BE2C (cell line): ENCODE measurements at regions not wholly inside any gene's neighbourhood (a gene's known extent, or its start where the extent isn't known, plus 50 kb on each side); places are given as distances from the start of the nearest gene placed in this dataset.
"Not testable (repeated sequence)": the region's sequence is repeated elsewhere in the genome, so short reads cannot be mapped to it uniquely, and the experiment has no call there.

Experiments
- DNase-seq: peaks from one replicate; pipeline ENCODE4 v3.0.0-alpha.2; 2020
- H3K27me3 ChIP-seq: fragments of 250-450 bp; sonication (Bioruptor Pico); 2 replicates; pipeline ENCODE4 v1.5.1; 2020; ENCODE audit warnings: mild to moderate bottlenecking
- H3K36me3 ChIP-seq: fragments of 250-450 bp; sonication (Bioruptor Pico); 2 replicates; pipeline ENCODE4 v1.5.1; 2020; ENCODE audit warnings: mild to moderate bottlenecking
- H3K4me1 ChIP-seq: fragments of 250-450 bp; sonication (Bioruptor Pico); 2 replicates; pipeline ENCODE4 v1.5.1; 2020
- H3K4me3 ChIP-seq: 2 replicates; pipeline ENCODE4 v1.5.1; 2011; ENCODE audit warnings: low read depth, low read length
- H3K9me3 ChIP-seq: fragments of 250-450 bp; sonication (Bioruptor Pico); 2 replicates; pipeline ENCODE4 v1.5.1; 2020
- TF ChIP-seq, protein P1 (sequence below): IDR thresholded peaks from 2 replicates; pipeline ENCODE4 v1.5.1; 2012; ENCODE audit warnings: mild to moderate bottlenecking, low read depth, low read length

DNA sequence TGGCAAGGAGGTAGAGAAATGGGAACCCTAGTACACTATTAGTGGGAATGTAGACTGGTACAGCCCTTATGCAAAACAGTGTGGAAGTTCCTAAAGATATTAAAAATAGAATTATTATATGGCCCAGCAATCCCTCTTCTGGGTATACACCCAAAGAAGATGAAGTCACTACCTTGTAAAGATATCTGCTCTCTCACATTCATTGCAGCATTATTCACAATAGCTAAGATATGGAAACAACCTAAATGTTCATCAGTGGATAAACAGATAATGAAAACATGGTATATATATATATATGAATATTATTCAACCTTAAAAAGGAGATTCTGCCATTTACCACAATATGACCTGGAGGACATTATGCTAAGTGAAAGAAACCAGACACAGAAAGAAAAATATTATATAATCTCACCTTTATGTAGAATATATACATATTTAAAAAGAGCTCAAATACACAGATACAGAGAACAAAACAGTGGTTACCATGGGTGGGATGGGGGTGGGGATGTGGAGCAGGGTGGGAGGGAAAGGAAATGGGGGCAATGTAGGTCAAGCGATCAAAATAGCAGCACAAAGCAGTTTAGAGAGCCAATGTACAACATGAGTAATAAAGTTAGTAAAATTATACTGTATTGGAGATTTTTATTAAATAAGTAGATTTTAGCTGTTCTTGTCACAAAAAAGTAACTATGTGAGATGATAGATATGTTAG lies 138.6 kb downstream of the SPRY1 start:
- Histone ChIP-seq H3K4me3 (no peak overlapping the region), H3K27me3 (no peaks in the 10 kb centered on the region), H3K36me3 (no peaks in the 10 kb centered on the region), H3K4me1 (no peaks in the 10 kb centered on the region), H3K9me3 (no peaks in the 10 kb centered on the region)
- TF ChIP-seq, protein P1, sequence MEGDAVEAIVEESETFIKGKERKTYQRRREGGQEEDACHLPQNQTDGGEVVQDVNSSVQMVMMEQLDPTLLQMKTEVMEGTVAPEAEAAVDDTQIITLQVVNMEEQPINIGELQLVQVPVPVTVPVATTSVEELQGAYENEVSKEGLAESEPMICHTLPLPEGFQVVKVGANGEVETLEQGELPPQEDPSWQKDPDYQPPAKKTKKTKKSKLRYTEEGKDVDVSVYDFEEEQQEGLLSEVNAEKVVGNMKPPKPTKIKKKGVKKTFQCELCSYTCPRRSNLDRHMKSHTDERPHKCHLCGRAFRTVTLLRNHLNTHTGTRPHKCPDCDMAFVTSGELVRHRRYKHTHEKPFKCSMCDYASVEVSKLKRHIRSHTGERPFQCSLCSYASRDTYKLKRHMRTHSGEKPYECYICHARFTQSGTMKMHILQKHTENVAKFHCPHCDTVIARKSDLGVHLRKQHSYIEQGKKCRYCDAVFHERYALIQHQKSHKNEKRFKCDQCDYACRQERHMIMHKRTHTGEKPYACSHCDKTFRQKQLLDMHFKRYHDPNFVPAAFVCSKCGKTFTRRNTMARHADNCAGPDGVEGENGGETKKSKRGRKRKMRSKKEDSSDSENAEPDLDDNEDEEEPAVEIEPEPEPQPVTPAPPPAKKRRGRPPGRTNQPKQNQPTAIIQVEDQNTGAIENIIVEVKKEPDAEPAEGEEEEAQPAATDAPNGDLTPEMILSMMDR = no peak
- no peak for DNase-seq

DNA sequence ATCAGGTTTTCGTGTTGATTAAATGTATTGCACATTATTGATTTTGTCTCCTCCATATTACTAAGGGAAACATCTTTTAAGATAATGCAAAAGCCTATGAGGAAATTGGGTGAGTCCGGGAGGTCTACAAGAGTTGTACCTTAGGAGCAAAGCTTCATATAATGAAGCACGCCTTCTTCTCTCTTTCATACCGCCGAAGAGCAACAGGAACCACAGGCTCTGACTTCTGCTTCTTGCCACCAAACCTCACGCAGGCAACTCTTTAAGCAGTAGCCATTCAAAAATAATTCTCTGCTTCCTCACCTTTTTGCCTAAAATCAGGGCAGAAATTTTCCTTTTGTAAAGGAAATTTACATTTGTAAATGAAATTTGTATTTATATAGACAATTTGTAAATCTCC lies 139.6 kb downstream of the SPRY1 start:
- no peaks in the 10 kb centered on the region for H3K36me3 ChIP-seq
- H3K4me1 ChIP-seq = no peaks in the 10 kb centered on the region
- H3K4me3 ChIP-seq = no peak overlapping the region
- TF ChIP-seq, protein P1 = no peak
- H3K27me3 ChIP-seq = no peaks in the 10 kb centered on the region
- DNase-seq = no peak
- no peaks in the 10 kb centered on the region for H3K9me3 ChIP-seq

DNA sequence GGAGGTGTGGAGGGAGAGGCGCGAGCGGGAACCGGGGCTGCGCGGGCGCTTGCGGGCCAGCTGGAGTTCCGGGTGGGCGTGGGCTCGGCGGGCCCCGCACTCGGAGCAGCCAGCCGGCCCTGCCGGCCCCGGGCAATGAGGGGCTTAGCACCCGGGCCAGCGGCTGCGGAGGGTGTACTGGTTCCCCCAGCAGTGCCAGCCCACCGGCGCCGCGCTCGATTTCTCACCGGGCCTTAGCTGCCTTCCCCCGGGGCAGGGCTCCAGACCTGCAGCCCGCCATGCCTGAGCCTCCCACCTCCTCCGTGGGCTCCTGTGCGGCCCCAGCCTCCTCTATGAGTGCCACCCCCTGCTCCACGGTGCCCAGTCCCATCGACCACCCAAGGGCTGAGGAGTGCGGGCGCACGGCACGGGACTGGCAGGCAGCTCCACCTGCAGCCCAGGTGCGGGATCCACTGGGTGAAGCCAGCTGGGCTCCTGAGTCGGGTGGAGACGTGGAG lies 141.4 kb downstream of the SPRY1 start:
- DNase-seq, H3K9me3 ChIP-seq, H3K36me3 ChIP-seq, H3K4me1 ChIP-seq, H3K27me3 ChIP-seq, H3K4me3 ChIP-seq: not testable (repeated sequence)

DNA sequence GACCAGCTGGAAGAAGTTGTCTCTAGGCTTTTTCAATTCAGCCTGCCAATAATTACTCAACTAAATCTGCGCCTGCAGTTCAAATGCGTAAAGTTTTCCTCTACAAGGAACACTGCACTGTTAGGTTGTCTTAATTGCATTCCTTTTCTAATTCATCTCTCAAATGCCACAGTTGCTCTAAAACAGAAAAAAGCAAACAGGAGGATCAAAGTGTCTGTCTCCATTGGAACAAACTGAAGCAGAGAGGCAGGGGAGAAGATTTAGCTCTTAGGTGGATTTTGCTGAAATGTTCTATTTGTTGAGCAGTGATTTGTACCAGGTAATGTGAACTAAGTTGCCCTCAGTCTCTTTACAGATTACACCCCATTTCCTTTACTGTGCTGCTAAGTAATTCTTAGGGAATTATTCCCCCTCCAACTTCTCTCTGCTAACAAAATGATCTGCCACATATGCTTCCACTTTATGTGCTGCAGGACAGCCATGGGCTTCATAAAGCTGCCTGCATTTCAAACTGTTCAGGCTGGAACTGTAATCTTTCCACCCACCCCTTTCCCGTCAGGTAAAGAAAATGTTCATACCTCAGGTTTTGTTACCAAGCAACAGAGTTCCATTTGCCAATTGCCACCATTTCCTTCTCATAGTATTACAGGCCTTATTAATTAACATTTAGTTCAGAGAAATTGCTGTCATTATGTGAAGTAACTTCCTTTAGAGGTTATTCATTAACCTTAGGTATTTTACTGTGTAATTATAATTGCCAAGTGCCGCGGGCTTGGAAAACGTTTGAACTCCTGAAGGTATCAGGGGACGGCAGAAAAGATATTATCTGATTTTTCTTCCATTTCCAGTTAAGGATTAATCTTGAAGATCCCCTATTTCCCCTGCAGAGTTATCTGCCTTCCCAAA lies 149.3 kb downstream of the SPRY1 start:
- DNase-seq = no peak
- Histone ChIP-seq H3K36me3 (no peaks in the 10 kb centered on the region), H3K27me3 (no peaks in the 10 kb centered on the region), H3K9me3 (no peaks in the 10 kb centered on the region), H3K4me1 (no peaks in the 10 kb centered on the region), H3K4me3 (no peak overlapping the region)
- TF ChIP-seq, protein P1 = no peak

DNA sequence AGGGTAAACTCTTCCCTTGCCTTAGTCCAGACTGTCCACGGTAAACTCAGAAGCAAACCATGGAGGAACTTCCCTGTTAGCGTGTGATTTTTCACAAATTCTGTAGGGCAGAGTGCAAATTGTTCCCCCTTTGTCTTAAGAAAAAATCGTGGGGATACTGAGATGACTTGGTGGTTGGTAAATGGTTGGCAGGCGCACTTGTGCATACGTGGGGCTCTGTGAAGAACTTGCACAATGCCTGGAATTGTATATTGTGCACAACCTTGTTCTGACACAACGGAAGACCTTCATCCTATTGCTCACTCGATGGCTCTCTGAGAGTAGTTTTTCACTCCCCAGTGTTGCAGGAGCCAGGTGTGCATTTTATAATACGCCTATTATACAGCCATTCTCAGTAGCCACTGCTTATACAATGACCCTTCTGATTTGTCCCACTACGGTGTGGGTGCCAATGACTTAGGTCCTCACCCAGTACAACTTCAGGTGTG lies 150.0 kb downstream of the SPRY1 start:
- no peak for DNase-seq
- TF ChIP-seq, protein P1 = no peak
- H3K9me3 ChIP-seq = no peaks in the 10 kb centered on the region
- H3K36me3 ChIP-seq = no peaks in the 10 kb centered on the region
- no peaks in the 10 kb centered on the region for H3K27me3 ChIP-seq
- H3K4me1 ChIP-seq = no peaks in the 10 kb centered on the region
- H3K4me3 ChIP-seq = no peak overlapping the region

DNA sequence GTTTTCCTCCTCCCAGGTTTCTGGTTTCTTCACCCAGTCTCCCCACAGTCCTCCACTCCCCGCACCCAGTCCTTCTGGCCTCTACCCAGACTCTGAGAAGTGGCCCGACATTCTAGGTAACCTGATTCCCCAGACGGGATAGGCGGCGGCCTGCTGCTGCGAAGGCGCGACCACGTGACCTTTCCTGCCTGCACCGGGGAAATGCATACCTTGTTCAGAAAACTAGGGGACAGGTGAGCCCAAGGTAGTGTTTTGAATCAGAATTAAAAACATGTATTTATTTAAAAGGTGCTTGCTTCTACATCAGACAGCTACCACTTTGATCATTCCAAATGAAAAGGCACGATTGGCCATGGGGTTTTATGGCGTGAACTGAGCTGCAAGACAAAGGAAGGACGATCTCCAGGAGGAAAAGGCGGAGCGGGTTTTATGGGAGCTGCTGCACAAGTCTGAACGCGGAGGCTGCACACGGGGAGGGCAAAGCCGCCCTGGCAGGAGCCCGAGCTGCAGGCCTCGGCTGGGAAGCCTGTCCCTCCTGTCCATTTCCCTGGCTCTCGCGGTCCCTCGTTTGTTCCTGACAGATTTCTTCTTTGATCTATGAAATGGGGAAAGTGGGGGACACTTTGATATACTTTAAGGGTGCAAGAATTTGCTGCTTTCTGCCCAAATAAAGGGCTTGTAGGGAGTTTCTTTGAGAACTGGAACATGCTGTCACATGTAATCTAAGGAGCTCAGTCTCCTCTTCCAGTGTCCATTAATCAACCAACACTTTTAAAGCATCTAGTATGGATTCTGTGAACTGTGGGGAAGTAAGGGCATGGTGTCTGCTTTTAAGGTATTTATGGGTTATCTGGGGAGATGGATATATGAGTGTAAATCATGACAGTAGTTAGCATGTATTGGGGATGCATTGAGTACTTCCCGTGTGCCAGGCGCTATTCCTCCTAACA lies 150.9 kb downstream of the SPRY1 start:
- no peaks in the 10 kb centered on the region for H3K27me3 ChIP-seq
- no peaks in the 10 kb centered on the region for H3K36me3 ChIP-seq
- TF ChIP-seq, protein P1 = no peak
- H3K4me3 ChIP-seq = no peak overlapping the region
- H3K9me3 ChIP-seq = no peaks in the 10 kb centered on the region
- no peaks in the 10 kb centered on the region for H3K4me1 ChIP-seq
- no peak for DNase-seq
